ENCODE measurements at regions not wholly inside any gene's neighbourhood (a gene's known extent, or its start where the extent isn't known, plus 50 kb on each side); places are given as distances from the start of the nearest gene placed in this dataset.

- no peaks in the 10 kb centered on the region for H3K27me3 ChIP-seq (ENCODE audit: insufficient read depth, poor library complexity, severe bottlenecking)
- H3K27ac ChIP-seq (replicated peaks) = no peak overlapping the region
- DNase-seq (ENCODE audit: low read depth in 1 of 2, low spot score in 1 of 2) = no peak
- H3K4me3 ChIP-seq (replicated peaks; ENCODE audit: insufficient read depth, low read length) = no peak overlapping the region
- no peak for TF ChIP-seq GABPA (IDR thresholded peaks at IDR 0.05; ENCODE audit: low read depth)
- no peak for TF ChIP-seq REST (IDR thresholded peaks at IDR 0.05; ENCODE audit: insufficient replicate concordance, low read depth)
- no peak for TF ChIP-seq POLR2AphosphoS5 (IDR thresholded peaks at IDR 0.05; ENCODE audit: low read depth)
- TF ChIP-seq, protein P1, sequence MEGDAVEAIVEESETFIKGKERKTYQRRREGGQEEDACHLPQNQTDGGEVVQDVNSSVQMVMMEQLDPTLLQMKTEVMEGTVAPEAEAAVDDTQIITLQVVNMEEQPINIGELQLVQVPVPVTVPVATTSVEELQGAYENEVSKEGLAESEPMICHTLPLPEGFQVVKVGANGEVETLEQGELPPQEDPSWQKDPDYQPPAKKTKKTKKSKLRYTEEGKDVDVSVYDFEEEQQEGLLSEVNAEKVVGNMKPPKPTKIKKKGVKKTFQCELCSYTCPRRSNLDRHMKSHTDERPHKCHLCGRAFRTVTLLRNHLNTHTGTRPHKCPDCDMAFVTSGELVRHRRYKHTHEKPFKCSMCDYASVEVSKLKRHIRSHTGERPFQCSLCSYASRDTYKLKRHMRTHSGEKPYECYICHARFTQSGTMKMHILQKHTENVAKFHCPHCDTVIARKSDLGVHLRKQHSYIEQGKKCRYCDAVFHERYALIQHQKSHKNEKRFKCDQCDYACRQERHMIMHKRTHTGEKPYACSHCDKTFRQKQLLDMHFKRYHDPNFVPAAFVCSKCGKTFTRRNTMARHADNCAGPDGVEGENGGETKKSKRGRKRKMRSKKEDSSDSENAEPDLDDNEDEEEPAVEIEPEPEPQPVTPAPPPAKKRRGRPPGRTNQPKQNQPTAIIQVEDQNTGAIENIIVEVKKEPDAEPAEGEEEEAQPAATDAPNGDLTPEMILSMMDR (IDR thresholded peaks at IDR 0.05; ENCODE audit: insufficient read depth, low read length) = no peak
- no peak for TF ChIP-seq SPI1 (IDR thresholded peaks at IDR 0.05; ENCODE audit: borderline replicate concordance, low read depth)
Measured at GRCh38 chr14:29123017-29123416, 356.4 kb downstream of the FOXG1 start.

DNA sequence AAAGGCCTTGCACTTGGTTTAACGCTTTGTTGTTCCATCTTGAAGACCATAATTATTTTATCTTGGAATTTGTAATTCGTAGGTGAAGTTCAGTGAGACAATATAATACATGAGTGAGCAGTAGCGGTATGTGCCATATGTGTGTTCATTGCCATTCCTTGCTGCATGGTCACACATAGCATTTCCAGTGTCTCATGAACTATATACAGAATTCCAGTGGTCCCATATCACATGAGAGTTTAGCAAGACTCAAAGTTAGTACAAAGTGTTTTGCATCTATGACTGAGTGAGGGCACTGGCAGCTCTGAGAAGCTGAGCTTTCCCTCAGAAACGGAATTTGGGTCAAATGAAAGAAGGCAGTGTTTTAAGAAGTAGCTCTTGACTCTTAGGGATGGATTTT lies 359.8 kb downstream of the FOXG1 start:
- DNase-seq (ENCODE audit: low read depth in 1 of 2, low spot score in 1 of 2) = no peak
- Histone ChIP-seq H3K27ac (replicated peaks) (no peak overlapping the region), H3K4me3 (replicated peaks; ENCODE audit: insufficient read depth, low read length) (no peak overlapping the region), H3K27me3 (ENCODE audit: insufficient read depth, poor library complexity, severe bottlenecking) (no peaks in the 10 kb centered on the region)
- TF ChIP-seq POLR2AphosphoS5 (IDR thresholded peaks at IDR 0.05; ENCODE audit: low read depth) (no peak), REST (IDR thresholded peaks at IDR 0.05; ENCODE audit: insufficient replicate concordance, low read depth) (no peak), SPI1 (IDR thresholded peaks at IDR 0.05; ENCODE audit: borderline replicate concordance, low read depth) (no peak)

DNA sequence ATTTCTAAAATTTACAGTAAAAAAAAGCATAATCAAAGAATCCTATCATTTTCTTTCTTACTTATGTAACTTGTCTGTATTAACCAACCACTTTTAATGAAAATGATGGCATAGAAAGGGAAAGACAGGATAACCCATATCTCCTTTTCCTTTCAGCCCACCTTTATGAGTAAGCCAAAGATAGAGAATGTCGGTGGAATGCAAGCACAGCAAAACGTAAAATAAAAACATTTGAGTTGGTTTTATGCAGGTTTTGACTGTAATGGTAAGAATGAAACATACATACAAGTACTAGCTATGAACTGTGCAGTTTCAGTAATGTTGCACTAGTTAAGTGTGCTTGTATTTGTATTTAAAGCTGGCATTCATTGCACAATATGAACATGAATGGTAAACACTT lies 360.3 kb downstream of the FOXG1 start:
- Histone ChIP-seq H3K27me3 (ENCODE audit: insufficient read depth, poor library complexity, severe bottlenecking) (no peaks in the 10 kb centered on the region), H3K4me3 (replicated peaks; ENCODE audit: insufficient read depth, low read length) (no peak overlapping the region), H3K27ac (replicated peaks) (no peak overlapping the region)
- no peak for DNase-seq (ENCODE audit: low read depth in 1 of 2, low spot score in 1 of 2)
- TF ChIP-seq, protein P1 (IDR thresholded peaks at IDR 0.05; ENCODE audit: insufficient read depth, low read length) = no peak
- TF ChIP-seq POLR2AphosphoS5 (IDR thresholded peaks at IDR 0.05; ENCODE audit: low read depth) = no peak

GRCh38 chr14:29140016-29140415 lies 373.4 kb downstream of the FOXG1 start:
- TF ChIP-seq REST (IDR thresholded peaks at IDR 0.05; ENCODE audit: insufficient replicate concordance, low read depth) (no peak), POLR2AphosphoS5 (IDR thresholded peaks at IDR 0.05; ENCODE audit: low read depth) (no peak), GABPA (IDR thresholded peaks at IDR 0.05; ENCODE audit: low read depth) (no peak), SPI1 (IDR thresholded peaks at IDR 0.05; ENCODE audit: borderline replicate concordance, low read depth) (no peak)
- TF ChIP-seq, protein P1 (IDR thresholded peaks at IDR 0.05; ENCODE audit: insufficient read depth, low read length) = no peak
- no peak for DNase-seq (ENCODE audit: low read depth in 1 of 2, low spot score in 1 of 2)
- no peak overlapping the region for H3K27ac ChIP-seq (replicated peaks)
- no peaks in the 10 kb centered on the region for H3K27me3 ChIP-seq (ENCODE audit: insufficient read depth, poor library complexity, severe bottlenecking)
- no peak overlapping the region for H3K4me3 ChIP-seq (replicated peaks; ENCODE audit: insufficient read depth, low read length)
